C4-2B (cell line): ENCODE measurements at regions not wholly inside any gene's neighbourhood (a gene's known extent, or its start where the extent isn't known, plus 50 kb on each side); places are given as distances from the start of the nearest gene placed in this dataset.

Experiments used
- CTCF ChIP-seq: fragments of 450-650 bp; conservative IDR thresholded peaks from 2 replicates; pipeline ENCODE4 v1.5.1; 2017; ENCODE audit warnings: mild to moderate bottlenecking
- ZFX ChIP-seq: fragments of 450-650 bp; IDR thresholded peaks from 2 replicates; pipeline ENCODE4 v1.6.1; 2017

GRCh38 chr6:164097056-164097455 lies 682.5 kb downstream of the QKI start:
- TF ChIP-seq CTCF (no peak), ZFX (no peak)
